ENCODE measurements at regions not wholly inside any gene's neighbourhood (a gene's known extent, or its start where the extent isn't known, plus 50 kb on each side); places are given as distances from the start of the nearest gene placed in this dataset.

DNA sequence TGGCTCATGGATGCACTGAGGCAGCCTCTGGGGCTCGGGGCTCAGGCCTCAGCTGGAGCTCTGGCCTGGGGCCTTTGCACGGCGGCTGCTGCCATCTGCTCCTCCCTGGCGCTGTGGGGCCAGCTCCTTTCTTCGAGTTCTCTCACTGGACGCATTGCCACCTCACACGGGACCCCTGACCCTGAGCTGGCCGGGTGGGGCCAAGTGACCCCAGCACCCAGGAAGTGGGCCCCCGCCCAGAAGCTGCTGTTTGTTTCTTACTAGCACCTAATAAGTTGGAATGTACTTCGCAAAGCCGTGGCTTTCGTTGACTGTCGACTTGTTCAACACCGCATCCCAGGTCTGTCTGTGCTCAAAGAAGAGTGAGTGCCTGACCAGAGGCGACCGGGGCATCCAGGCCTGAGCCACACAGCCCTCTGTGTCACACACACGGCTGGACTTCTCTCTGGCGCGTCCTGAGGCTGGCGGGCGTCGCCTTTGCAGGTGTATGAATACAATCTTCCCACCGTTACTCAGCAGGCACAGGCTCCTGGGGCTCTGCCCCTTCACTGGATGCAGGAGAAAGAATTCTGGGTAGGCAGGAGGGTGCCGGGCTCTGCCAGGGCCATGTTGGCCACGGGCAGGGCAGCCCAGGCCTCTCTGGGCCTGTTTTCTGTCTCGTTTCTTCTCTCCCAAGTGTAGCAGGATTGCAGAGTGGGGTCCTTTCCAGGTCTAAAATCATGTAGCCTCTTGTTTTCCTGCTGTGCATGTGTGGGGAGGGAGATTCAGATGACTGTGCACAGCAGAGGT, 112.9 kb downstream of the DLL1 start:
- no peak for DNase-seq (ENCODE audit: low read depth)

DNA sequence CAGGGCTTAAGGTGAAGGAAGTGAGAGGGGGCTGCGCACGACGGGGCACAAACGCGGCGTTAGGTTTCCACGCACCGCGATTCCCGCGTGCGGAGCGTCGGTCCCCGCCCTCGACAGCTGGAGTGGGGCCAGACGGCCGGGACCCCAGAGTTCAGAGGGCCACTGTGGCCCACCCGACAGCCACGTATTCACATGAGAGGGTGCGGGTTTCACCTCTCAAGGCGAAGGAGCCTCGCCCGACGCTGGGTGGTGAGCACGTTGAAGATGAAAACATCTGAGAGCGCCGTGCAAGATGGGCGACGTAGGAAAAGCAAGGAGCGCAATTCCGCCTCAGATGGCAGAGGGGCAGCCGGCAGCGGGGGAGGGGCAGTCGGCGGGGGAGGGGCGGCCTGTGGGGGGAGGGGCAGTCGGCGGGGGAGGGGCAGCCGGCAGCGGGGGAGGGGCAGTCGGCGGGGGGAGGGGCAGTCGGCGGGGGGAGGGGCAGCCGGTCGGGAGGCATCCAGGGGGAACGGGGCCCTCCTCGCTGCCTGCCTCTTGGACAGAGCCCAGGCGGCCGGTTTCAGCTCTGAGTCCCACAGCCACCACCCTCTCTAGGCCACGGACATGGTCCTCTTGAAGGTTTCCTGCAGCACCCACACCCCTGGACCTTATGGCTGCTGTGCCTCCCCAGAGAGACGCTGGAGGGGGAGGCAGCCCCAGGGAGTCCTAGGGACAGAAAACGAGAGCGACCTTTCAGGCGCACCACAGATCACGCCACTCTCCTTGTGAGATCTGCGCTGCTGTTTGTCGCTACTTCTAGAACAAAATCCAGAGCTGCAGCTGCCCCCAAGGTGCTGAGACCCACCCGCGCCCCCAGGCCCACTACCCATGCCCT, 113.7 kb downstream of the DLL1 start:
- DNase-seq (ENCODE audit: low read depth): no peak

DNA sequence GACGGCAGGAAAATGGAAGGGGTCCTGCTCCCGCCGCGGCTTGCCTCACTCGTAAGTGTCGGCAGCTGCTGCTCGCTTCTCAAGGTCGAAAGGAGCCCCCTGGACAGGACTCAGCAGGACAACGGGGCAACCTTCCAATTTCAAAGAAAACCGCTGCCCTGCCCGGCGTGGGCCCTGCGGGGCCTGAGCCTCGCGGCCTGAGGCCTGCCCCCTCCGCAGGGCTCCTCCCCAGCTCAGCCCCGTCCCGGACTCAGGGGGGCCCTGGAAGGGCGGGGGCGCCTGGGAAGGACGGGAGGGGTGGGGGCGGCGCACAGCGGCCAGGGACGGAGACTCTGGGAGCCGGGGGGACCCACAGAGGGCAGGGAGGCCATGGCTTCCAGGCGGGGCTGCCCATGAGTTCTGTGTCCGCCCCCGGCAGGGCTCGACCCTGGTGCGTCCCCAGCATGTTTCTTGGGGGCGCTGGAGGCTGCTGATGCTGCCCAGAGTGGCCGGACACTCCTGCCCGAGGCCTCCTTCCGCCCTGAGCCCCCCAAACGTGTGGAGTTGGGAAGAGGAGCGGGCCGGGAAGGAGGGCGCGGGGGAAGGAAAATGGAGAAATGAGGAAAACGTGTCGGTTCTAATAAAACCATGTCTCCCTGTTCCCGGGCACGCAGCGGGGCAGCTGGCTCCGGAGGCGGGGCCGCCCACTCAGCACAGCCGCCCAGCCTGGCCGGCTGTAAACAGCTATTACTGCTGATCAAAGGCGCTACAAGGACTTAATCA, 114.6 kb downstream of the DLL1 start:
- DNase-seq (ENCODE audit: low read depth): no peak

DNA sequence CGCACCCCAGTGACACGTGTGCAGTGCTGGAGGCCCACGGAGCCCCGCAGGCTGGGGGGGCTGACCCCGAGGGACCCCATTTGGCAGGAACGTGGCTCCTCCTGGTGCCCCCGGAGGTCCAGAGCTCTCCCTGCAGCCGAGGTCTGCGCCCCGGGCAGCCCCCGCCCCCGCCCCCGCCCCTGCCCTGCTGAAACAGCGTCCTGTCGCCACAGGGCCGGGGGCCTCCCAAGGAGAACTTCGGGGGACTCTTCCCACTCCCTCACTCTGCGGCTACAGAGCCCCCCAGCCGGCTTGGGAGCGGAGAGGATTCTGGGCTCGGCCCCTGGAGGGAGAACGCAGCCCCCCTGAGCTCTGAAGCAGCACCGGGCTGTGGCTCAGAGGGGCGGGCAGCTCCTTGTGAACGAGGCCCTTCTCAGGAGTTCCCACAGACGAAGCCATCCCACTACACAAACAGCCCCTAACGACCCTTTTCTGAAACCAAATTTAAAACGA, 115.2 kb downstream of the DLL1 start:
- DNase-seq (ENCODE audit: low read depth): no peak

DNA sequence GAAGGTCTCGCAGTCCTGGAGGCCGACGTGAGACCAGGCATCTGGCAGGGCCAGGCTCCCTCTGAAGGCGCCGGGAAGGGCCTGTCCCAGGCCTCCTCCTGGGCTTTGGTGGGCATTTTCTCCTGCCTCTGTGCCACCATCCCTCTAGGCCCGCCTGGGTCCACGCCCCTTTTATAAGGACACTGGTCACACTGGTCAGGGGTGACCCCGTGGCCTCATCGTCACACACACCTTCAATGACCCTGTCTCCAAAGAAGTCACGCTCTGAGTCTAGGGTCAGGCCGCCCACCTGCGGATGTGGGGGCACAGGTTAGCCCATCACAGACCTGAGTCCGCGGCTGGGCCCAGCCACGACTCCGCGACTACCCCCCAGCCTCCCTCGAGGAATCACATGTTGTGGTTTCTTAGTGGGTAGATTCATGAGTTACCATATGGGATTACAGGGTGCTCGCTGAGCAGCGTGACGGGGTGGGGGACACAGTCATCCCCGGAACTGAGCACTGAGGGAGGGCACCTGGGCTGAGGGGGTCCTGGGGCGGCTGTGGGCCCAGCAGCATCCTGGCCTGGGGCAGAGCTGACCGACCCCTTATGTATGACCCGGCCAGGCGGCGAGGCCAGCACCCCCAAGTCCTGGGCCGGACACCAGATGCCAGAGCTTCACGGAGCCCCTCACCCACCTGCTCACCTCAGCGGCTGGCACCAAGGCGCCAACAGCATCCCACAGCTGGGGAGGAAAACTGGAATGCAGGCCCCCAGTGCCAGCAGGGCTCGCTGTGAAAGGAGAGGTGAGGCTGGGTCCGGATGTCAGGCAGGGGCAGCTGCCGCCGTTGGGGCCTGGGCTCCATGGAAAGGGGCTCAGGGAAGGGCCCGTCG, 115.9 kb downstream of the DLL1 start:
- DNase-seq (ENCODE audit: low read depth): no peak

DNA sequence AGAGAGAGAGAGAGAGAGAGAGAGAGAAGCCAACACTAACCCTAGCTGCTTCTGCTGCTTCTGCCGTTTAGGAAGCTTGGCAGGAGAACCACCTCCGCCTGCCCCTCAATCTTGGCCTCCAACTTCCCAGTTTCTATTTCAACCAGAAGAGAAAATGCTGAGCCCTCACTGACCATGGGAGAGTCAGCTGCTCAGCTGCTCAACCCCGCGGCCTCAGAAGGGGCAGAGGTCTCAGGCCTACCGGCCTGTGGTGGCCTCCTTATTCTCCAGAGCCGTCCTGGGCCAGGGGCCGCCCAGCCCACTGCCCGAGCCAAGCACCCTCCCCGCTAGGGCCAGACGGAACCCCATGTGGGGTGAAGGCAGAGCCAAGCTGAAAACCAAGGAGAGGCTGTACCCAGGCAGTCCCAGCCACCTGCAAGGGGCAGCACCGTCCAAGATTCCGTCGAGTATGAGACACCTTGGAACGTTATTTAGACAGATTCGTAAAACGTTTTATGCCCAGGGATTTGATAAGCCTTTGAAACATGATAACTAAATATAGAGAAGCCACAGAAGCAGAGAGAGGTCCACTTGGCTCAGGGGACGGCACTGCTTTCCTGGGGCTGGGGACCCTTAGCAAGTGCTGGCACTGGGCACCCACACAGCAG, 116.6 kb downstream of the DLL1 start:
- DNase-seq (ENCODE audit: low read depth): no peak

DNA sequence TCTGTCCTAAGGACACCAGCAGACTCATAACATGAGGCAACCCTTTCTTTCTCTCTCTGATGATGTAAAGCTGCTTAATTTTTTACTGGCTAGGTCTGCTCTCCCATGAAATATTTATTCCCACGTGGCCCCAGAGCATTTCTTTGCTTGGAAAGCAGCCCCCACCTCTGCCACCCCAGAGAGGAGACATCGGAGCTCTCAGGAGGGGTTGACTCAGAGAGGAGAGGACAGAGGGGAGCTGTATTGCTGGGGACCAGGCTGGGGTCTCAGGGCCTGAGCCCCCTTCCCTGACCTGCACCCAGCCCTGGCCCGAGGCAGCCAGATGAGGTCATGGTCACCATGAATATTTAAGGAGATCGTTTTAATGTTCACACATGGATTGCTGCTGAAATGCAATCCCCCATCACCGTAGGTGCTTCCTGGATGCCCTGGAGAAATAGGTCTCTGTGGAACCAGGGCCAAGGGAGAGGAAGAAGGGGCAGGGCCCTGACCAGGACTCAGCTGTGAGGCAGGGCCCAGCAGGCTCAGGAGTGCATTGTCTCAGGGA, 117.5 kb downstream of the DLL1 start:
- no peak for DNase-seq (ENCODE audit: low read depth)

DNA sequence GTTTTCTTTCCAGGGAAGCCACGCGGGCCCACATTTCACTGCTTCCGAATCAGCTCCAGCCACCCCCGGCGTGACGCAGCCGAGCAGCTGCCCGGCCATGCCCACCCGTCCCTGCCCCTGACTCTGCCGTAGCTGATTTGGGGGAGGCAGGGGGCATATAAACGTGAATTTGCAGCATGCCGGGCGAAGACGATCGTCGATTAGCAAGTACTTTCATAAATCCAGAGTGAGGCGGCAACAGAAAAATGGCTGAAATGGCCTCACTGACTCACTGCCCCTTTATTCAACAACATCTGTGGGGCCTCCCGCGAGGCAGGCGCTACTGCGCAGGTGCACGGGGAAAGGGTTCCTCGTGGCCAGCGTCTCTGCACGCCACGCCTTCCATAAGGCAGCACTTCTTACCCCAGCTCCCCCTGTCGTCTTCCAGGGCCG, 118.0 kb downstream of the DLL1 start:
- DNase-seq (ENCODE audit: low read depth): no peak

DNA sequence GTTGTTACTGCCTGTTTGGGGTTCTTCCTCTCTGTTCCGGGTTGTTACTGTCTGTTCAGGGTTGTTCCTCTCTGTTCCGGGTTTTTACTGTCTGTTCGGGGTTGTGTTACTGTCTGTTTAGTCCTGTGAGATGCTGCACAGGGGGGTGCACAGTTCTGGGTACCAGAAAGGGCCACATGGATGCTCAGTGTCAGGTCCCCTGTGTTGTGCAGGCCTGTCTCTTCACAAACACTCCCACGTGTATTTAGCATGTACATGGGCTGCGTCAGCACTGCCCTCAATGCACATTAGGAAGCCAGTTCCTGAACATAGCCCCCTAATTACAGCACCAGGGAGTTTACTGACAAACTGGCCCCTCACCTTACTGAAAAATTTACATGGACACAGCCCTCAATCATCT, 118.5 kb downstream of the DLL1 start:
- no peak for DNase-seq (ENCODE audit: low read depth)

DNA sequence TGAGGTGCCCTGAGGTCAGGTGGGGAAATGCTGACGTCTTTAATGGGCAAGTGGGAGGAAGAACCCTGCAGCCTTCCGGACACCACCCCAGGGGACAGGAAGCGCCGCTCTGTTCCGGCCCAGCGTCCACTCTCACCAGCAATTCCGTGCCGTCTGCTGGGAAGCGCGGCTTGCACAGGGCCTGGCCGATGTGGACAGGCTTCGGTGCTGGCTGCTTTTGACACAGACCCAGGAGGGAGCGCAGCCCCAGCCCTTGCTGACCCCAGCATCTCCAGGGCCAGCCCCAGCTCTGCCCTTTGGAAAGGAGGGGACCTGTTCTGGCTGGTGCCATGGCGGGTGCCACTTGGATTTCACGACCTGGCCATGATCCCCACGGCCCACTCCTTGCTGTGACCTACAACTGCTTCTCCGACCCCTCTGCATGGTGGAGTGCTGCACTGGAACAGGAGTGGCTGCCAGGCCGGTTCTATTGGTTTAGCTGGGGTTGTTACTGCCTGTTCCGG, 123.2 kb downstream of the DLL1 start:
- no peak for DNase-seq (ENCODE audit: low read depth)

DNA sequence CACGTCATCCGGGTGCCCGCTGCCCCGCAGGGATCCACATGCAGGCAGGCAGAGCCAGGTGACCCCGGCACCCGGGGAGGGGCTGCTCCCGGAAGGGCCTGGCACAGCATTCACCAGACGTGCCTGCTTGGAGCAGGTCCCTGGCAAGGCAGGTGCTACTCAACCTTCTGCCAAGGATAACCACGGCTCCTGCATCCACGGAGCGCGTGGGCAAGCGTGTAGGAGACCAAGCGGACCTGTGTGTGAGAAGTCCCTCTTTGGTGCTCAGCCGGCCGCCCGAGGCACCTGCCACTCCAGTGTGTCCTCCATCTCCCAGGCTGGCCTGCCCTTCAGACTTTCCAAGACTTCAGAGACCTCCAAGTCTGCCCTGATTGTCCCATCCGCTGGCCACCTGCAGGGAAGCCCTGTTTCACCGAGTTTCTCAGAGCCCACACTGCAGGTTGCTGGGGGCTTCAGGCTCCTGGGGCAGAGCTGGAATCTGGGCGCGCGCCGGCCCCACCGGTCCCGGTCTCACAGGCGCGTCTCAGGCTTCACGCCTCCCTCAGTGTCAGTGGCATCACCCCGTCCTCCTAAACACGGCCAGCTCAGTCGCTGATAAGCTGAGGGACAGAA, 124.3 kb downstream of the DLL1 start:
- no peak for DNase-seq (ENCODE audit: low read depth)

DNA sequence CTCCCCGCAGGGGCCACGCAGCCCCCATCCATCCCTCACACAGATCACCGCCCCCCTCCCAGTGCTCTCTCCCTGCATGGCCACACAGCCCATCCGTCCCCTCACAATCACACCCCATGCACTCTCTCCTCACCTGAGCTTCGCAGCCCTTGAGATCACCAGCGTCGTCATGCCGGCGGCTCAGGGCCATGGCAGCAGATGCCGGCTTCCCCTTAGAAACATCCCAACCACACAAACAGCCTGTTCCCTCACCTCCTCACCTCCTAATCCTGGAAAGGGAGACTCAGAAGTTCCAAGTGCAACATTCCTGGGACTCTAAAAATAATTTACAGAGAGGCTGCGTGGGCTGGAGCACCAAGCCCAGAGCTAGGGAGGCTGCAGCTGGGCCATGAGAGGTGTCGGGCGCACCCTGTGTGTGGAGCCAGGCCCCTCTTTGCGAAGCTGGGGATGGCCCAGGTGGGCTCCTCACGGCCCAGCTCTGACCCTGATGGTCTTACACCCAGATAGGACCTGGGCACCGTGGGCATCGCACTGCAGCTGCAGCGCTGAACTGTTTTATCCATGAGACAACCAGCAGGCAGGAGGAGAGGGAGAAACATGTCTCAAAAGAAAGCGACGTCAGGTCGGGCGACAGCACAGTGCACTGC, 125.3 kb downstream of the DLL1 start:
- DNase-seq (ENCODE audit: low read depth): no peak

DNA sequence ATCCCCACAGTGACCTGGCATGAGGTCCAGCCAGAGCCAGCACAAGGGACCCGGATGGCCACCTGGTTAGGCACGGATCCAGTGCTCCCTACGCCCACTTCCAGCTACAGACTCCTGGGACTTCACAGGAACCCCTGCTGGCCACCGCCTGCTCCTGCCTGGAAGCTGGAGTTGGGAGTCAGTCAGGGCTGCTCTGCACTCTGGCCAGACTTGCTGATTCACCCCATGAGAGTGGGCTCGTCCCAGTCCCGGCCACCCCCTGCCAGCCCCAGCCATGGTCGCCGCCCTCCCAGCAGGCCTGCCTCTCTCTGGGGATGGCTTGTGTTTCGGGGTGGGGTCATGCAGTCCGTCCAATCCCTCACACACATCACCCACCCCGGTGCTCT, 125.8 kb downstream of the DLL1 start:
- no peak for DNase-seq (ENCODE audit: low read depth)

DNA sequence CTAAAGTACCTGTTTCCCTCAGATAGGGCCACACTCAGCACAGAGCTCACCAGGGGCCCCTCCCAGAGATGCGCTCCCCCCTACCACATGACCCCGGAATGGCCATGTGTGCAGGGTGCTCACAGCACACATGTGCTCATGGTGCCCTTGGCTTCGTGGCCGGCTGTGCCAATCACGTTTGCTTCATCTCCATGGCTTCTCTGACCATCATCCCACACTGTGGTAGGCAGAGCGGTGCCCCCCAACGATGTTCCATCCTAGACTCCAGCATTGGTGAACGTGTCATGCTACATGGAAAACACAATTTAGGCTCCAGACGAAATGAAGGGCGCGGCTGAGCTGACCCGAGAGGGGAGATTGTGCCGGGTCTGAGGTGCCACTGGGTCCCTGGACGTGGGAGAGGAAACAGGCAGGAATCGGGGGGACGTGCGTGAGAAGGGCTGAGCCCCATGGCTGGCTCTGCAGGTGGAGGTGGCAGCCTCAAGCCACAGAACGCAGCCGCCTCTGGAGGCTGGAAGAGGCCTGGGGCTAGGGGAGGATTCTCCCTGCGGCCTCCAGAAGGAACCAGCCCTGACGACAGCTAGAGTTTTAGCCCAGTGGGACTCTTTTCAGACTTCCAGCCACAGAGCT, 126.5 kb downstream of the DLL1 start:
- DNase-seq (ENCODE audit: low read depth): no peak

DNA sequence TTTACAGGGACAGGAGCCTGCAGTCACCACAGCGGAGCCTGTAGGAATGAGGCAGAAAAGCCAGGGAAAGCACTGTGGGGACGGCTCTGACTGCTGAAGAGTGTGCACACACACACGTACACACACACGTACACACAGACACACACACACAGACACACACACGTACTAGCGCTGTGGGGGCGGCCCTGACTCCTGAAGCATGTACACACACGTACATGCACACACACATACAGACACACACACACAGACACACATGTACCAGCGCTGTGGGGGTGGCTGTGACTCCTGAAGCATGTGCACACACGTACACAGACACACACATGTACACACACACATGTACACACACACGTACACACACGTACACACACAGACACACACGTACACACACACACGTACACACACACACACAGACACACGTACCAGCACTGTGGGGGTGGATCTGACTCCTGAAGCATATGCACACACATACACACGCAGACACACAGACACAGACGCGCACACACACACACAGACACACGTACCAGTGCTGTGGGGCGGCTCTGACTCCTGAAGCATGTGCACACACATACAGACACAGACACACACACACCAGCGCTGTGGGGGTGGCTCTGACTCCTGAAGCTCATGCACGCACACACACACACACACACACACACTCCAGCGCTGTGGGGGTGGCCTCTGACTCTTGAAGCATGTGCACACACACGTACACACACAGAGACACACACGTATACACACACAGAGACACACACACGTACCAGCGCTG, 127.3 kb downstream of the DLL1 start:
- DNase-seq (ENCODE audit: low read depth): no peak

DNA sequence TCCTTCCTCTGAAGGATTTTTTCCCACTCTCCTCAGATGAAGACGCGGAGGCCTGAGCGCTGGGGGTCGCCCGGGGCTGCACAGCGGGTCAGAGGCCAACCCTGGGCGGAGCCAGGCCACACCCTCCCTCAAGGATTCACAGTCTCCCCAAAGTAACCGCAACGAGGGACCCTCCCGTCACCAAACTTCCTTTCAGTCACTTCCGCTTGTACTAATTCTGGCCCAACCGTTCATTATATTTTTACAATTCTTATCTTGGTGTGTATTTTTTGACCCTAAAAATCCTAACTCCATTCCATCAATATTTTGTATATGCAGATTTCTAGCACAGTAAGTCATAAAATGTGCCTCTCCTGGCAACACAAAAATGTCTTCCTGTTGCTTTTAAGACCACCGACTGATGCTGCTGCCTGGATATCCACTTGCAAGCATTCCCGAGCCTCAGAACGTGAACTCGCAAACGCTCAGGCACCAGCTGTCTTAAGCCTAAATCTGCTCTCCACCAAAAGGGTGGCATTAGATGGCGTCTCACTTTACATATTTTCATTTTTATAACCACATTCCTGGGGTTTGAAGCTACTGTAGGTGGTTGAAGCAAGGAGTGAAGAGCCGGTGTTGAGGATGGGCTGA, 128.0 kb downstream of the DLL1 start:
- DNase-seq (ENCODE audit: low read depth): no peak

DNA sequence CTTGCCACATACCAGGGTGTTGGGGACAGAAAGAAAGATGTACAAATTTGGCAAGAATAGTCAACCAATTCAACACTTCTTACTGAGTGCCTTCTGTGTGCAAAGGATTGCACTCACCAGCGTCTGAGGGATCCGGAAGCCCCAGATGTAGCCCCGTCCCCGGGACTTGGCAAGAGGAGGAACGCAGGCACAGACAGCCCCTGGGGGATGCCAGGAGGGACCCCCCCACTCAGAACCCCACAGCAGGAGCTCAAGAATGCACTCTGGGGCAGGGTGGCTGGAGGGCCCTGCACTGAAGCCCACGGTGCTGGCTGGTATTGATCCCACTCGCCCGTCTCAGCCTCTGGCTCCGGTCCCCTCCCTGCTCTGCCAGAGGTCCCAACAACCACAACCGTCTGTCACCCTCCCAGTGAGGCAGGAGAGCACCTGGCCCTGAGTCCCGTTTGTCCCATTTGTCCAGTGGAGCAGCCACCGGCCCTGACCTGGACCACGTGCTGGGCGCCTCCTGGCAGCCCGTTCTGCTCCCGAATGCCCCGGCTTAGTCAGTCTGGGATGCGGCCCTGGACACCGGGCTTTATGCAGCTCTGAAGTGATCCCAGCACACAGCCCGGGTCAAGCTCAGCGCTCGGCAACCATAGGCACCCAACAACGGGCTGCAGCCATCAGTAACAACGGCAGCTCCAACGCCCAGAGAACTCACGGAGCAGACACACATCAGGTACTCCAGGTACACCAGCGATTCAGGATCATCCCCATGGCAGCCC, 128.7 kb downstream of the DLL1 start:
- DNase-seq (ENCODE audit: low read depth): no peak

Data from GM04504 (cell line).